ENCODE measurements at regions not wholly inside any gene's neighbourhood (a gene's known extent, or its start where the extent isn't known, plus 50 kb on each side); places are given as distances from the start of the nearest gene placed in this dataset.

DNA sequence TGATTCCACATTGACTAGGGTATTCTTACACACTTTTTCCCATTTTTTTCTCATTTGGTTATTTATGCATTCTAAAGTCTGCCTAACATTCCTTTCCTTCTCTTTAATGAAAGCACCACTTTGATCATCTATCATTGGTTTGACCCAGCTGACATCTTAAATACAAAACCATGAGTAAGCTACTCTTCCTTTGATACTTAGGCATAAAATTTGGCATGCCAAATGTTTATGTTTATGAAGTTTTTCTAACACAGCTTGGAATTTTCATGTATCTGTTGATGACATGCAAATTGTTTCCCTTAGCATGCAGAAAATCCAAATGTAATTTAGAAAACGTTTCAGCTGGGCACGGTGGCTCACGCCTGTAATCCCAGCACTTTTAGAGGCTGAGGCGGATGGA, 534.9 kb downstream of the QKI start:
- TF ChIP-seq SIN3A (IDR thresholded peaks at IDR 0.05; ENCODE audit: borderline replicate concordance, insufficient read depth, low read length) (no peak), TAF1 (IDR thresholded peaks at IDR 0.05; ENCODE audit: borderline replicate concordance, insufficient read depth, low read length) (no peak), POLR2AphosphoS5 (IDR thresholded peaks at IDR 0.05; ENCODE audit: low read depth, low read length) (no peak), FOXP2 (optimal IDR thresholded peaks at IDR 0.05; ENCODE audit: borderline replicate concordance, extremely low read depth, extremely low read length, insufficient read depth) (no peak)
- TF ChIP-seq, protein P1, sequence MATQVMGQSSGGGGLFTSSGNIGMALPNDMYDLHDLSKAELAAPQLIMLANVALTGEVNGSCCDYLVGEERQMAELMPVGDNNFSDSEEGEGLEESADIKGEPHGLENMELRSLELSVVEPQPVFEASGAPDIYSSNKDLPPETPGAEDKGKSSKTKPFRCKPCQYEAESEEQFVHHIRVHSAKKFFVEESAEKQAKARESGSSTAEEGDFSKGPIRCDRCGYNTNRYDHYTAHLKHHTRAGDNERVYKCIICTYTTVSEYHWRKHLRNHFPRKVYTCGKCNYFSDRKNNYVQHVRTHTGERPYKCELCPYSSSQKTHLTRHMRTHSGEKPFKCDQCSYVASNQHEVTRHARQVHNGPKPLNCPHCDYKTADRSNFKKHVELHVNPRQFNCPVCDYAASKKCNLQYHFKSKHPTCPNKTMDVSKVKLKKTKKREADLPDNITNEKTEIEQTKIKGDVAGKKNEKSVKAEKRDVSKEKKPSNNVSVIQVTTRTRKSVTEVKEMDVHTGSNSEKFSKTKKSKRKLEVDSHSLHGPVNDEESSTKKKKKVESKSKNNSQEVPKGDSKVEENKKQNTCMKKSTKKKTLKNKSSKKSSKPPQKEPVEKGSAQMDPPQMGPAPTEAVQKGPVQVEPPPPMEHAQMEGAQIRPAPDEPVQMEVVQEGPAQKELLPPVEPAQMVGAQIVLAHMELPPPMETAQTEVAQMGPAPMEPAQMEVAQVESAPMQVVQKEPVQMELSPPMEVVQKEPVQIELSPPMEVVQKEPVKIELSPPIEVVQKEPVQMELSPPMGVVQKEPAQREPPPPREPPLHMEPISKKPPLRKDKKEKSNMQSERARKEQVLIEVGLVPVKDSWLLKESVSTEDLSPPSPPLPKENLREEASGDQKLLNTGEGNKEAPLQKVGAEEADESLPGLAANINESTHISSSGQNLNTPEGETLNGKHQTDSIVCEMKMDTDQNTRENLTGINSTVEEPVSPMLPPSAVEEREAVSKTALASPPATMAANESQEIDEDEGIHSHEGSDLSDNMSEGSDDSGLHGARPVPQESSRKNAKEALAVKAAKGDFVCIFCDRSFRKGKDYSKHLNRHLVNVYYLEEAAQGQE (IDR thresholded peaks at IDR 0.05; ENCODE audit: insufficient read depth in 1 of 2, low read depth in 2 of 2, low read length in 2 of 2): no peak

DNA sequence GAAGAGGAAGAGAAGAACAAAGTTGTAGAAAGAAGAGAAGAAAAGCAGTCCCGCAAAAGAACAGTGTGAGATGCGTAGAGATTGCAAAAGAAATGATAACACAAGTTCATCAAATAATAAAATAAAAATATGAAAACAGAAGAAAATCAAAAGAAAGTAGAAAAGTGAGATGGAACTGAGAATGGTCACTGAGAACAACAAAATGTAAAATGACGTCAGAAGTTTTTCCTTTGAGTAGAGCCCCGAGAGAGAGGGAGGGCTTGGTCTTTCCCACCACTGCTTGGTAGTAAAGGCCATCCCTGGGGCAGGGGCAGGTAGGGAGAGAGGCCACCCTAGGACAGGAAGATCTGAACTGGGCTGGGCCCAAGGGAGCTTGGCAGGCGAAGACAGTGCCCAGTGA, 533.7 kb downstream of the QKI start:
- TF ChIP-seq TAF1 (IDR thresholded peaks at IDR 0.05; ENCODE audit: borderline replicate concordance, insufficient read depth, low read length) (no peak), FOXP2 (optimal IDR thresholded peaks at IDR 0.05; ENCODE audit: borderline replicate concordance, extremely low read depth, extremely low read length, insufficient read depth) (no peak), SIN3A (IDR thresholded peaks at IDR 0.05; ENCODE audit: borderline replicate concordance, insufficient read depth, low read length) (no peak), POLR2AphosphoS5 (IDR thresholded peaks at IDR 0.05; ENCODE audit: low read depth, low read length) (no peak)
- TF ChIP-seq, protein P1 (IDR thresholded peaks at IDR 0.05; ENCODE audit: insufficient read depth in 1 of 2, low read depth in 2 of 2, low read length in 2 of 2): no peak

DNA sequence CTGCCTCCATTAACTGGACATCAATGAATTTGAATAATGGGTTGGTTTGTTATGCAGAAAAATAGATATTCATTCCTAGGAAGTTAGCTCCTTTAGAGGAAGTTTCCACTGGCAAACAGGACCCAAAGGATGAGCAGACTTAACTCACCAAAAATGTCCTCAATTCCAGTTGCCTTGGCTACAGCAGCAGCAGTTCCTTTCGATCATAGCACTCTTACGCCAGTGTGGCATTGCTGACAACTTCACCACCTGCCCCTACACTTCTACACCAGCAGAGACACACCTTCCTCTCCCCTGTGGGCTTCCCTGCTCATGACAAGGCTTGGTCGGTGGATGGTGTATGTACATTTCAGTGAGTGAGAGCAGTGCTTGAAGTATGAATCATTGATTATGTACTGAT, 532.8 kb downstream of the QKI start:
- no peak for TF ChIP-seq FOXP2 (optimal IDR thresholded peaks at IDR 0.05; ENCODE audit: borderline replicate concordance, extremely low read depth, extremely low read length, insufficient read depth)
- no peak for TF ChIP-seq POLR2AphosphoS5 (IDR thresholded peaks at IDR 0.05; ENCODE audit: low read depth, low read length)
- no peak for TF ChIP-seq SIN3A (IDR thresholded peaks at IDR 0.05; ENCODE audit: borderline replicate concordance, insufficient read depth, low read length)
- TF ChIP-seq, protein P1 (IDR thresholded peaks at IDR 0.05; ENCODE audit: insufficient read depth in 1 of 2, low read depth in 2 of 2, low read length in 2 of 2): no peak
- TF ChIP-seq TAF1 (IDR thresholded peaks at IDR 0.05; ENCODE audit: borderline replicate concordance, insufficient read depth, low read length): no peak

DNA sequence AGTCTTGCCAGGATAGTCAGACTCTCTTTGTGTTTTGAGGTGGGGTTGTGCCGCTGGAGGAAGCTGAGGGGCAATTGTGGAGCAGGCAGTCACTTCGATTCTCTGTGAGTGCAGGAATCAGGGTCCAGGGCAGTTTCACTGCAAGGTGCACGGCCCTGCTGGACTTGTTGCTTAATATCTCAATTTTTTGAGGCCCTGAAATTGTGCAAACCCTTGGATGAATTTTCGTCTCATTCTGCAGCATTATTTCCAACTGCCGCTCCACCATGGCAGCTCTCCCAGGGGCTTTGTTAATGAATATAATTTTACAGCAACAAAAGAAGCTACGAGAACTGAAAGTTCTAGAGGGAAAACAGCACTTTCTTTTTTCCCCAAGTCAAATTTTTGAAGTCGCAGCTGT, 531.9 kb downstream of the QKI start:
- TF ChIP-seq, protein P1 (IDR thresholded peaks at IDR 0.05; ENCODE audit: insufficient read depth in 1 of 2, low read depth in 2 of 2, low read length in 2 of 2): no peak
- no peak for TF ChIP-seq SIN3A (IDR thresholded peaks at IDR 0.05; ENCODE audit: borderline replicate concordance, insufficient read depth, low read length)
- no peak for TF ChIP-seq TAF1 (IDR thresholded peaks at IDR 0.05; ENCODE audit: borderline replicate concordance, insufficient read depth, low read length)
- no peak for TF ChIP-seq FOXP2 (optimal IDR thresholded peaks at IDR 0.05; ENCODE audit: borderline replicate concordance, extremely low read depth, extremely low read length, insufficient read depth)
- no peak for TF ChIP-seq POLR2AphosphoS5 (IDR thresholded peaks at IDR 0.05; ENCODE audit: low read depth, low read length)

- TF ChIP-seq SIN3A (IDR thresholded peaks at IDR 0.05; ENCODE audit: borderline replicate concordance, insufficient read depth, low read length) (no peak), FOXP2 (optimal IDR thresholded peaks at IDR 0.05; ENCODE audit: borderline replicate concordance, extremely low read depth, extremely low read length, insufficient read depth) (no peak), TAF1 (IDR thresholded peaks at IDR 0.05; ENCODE audit: borderline replicate concordance, insufficient read depth, low read length) (no peak), POLR2AphosphoS5 (IDR thresholded peaks at IDR 0.05; ENCODE audit: low read depth, low read length) (no peak)
- TF ChIP-seq, protein P1 (IDR thresholded peaks at IDR 0.05; ENCODE audit: insufficient read depth in 1 of 2, low read depth in 2 of 2, low read length in 2 of 2): no peak
Observed at GRCh38 chr6:163945808-163946207, 531.3 kb downstream of the QKI start.
